DMS153 (cell line): ENCODE measurements at regions not wholly inside any gene's neighbourhood (a gene's known extent, or its start where the extent isn't known, plus 50 kb on each side); places are given as distances from the start of the nearest gene placed in this dataset.
"Not testable (repeated sequence)": the region's sequence is repeated elsewhere in the genome, so short reads cannot be mapped to it uniquely, and the experiment has no call there.

ENCODE experiments used
- DNase-seq: peaks from one replicate; lab custom pipeline; 2025; lab: John Stamatoyannopoulos, UW

GRCh38 chr1:229886636-229887035 lies 180.4 kb upstream of the GALNT2 start:
- no peak for DNase-seq

- DNase-seq, result no peak
Observed at GRCh38 chr1:229887043-229887822, 179.8 kb upstream of the GALNT2 start.

GRCh38 chr1:229888157-229888556 lies 178.9 kb upstream of the GALNT2 start:
- DNase-seq, result no peak

GRCh38 chr1:229888561-229889001 lies 178.5 kb upstream of the GALNT2 start:
- DNase-seq, result no peak

GRCh38 chr1:229889031-229889517 lies 178.0 kb upstream of the GALNT2 start:
- no peak for DNase-seq

- no peak for DNase-seq
Observed at GRCh38 chr1:229891227-229891626, 175.8 kb upstream of the GALNT2 start.

GRCh38 chr1:229892515-229893117 lies 174.4 kb upstream of the GALNT2 start:
- DNase-seq, result no peak

GRCh38 chr1:229893762-229894444 lies 173.1 kb upstream of the GALNT2 start:
- DNase-seq, result no peak

GRCh38 chr1:229894532-229894931 lies 172.5 kb upstream of the GALNT2 start:
- DNase-seq, result no peak

- DNase-seq, result no peak
Observed at GRCh38 chr1:229895605-229896004, 171.4 kb upstream of the GALNT2 start.

- no peak for DNase-seq
Observed at GRCh38 chr1:229896306-229896705, 170.7 kb upstream of the GALNT2 start.

- no peak for DNase-seq
Observed at GRCh38 chr1:229896861-229897260, 170.2 kb upstream of the GALNT2 start.

GRCh38 chr1:229897501-229897900 lies 169.5 kb upstream of the GALNT2 start:
- no peak for DNase-seq

- DNase-seq, result no peak
Observed at GRCh38 chr1:229900220-229900619, 166.8 kb upstream of the GALNT2 start.

GRCh38 chr1:229905031-229905545 lies 161.9 kb upstream of the GALNT2 start:
- DNase-seq, result no peak

GRCh38 chr1:229905652-229906051 lies 161.4 kb upstream of the GALNT2 start:
- DNase-seq, result no peak

- peak; percentile 85 for DNase-seq
Observed at GRCh38 chr1:229907884-229908638, 159.0 kb upstream of the GALNT2 start.

- no peak for DNase-seq
Observed at GRCh38 chr1:229908689-229909088, 158.3 kb upstream of the GALNT2 start.

- peak; percentile 46 for DNase-seq
Observed at GRCh38 chr1:229913489-229913888, 153.5 kb upstream of the GALNT2 start.

GRCh38 chr1:229919488-229919887 lies 147.6 kb upstream of the GALNT2 start:
- DNase-seq, result not testable (repeated sequence)

- DNase-seq, result no peak
Observed at GRCh38 chr1:229920683-229921082, 146.4 kb upstream of the GALNT2 start.

- no peak for DNase-seq
Observed at GRCh38 chr1:229922249-229922648, 144.8 kb upstream of the GALNT2 start.
